ENCODE measurements at regions not wholly inside any gene's neighbourhood (a gene's known extent, or its start where the extent isn't known, plus 50 kb on each side); places are given as distances from the start of the nearest gene placed in this dataset.

- H3K4me3 ChIP-seq (ENCODE audit: low read depth, low read length) = no peak overlapping the region
- DNase-seq (ENCODE audit: low read depth) = no peak
- TF ChIP-seq CTCF (IDR thresholded peaks at IDR 0.05; ENCODE audit: control insufficient read depth, extremely low read depth, insufficient read depth) = no peak
Observed at GRCh38 chr20:60727425-60727824, 524.6 kb upstream of the CDH4 start.

GRCh38 chr20:60728705-60729104 lies 523.4 kb upstream of the CDH4 start:
- no peak overlapping the region for H3K4me3 ChIP-seq (ENCODE audit: low read depth, low read length)
- DNase-seq (ENCODE audit: low read depth) = no peak
- TF ChIP-seq CTCF (IDR thresholded peaks at IDR 0.05; ENCODE audit: control insufficient read depth, extremely low read depth, insufficient read depth) = no peak

GRCh38 chr20:60729135-60729900 lies 522.7 kb upstream of the CDH4 start:
- H3K4me3 ChIP-seq (ENCODE audit: low read depth, low read length) = no peak overlapping the region
- no peak for TF ChIP-seq CTCF (IDR thresholded peaks at IDR 0.05; ENCODE audit: control insufficient read depth, extremely low read depth, insufficient read depth)
- DNase-seq (ENCODE audit: low read depth) = no peak

- no peak overlapping the region for H3K4me3 ChIP-seq (ENCODE audit: low read depth, low read length)
- no peak for DNase-seq (ENCODE audit: low read depth)
- TF ChIP-seq CTCF (IDR thresholded peaks at IDR 0.05; ENCODE audit: control insufficient read depth, extremely low read depth, insufficient read depth) = no peak
Observed at GRCh38 chr20:60732322-60732721, 519.7 kb upstream of the CDH4 start.

GRCh38 chr20:60748086-60748485 lies 504.0 kb upstream of the CDH4 start:
- H3K4me3 ChIP-seq (ENCODE audit: low read depth, low read length) = no peak overlapping the region
- no peak for DNase-seq (ENCODE audit: low read depth)
- no peak for TF ChIP-seq CTCF (IDR thresholded peaks at IDR 0.05; ENCODE audit: control insufficient read depth, extremely low read depth, insufficient read depth)

GRCh38 chr20:60749804-60750602 lies 502.1 kb upstream of the CDH4 start:
- no peak for DNase-seq (ENCODE audit: low read depth)
- H3K4me3 ChIP-seq (ENCODE audit: low read depth, low read length) = no peak overlapping the region
- no peak for TF ChIP-seq CTCF (IDR thresholded peaks at IDR 0.05; ENCODE audit: control insufficient read depth, extremely low read depth, insufficient read depth)
